ENCODE measurements at regions not wholly inside any gene's neighbourhood (a gene's known extent, or its start where the extent isn't known, plus 50 kb on each side); places are given as distances from the start of the nearest gene placed in this dataset.

GRCh38 chr6:125554456-125554855, 195.0 kb upstream of the HEY2 start:
- TF ChIP-seq CTCF (IDR thresholded peaks at IDR 0.05) (no peak), POLR2A (IDR thresholded peaks at IDR 0.05) (no peak)
